ENCODE measurements at regions not wholly inside any gene's neighbourhood (a gene's known extent, or its start where the extent isn't known, plus 50 kb on each side); places are given as distances from the start of the nearest gene placed in this dataset.

GRCh38 chr7:89761173-89761572, 393.1 kb upstream of the STEAP1 start:
- no peak for TF ChIP-seq CTCF (IDR thresholded peaks at IDR 0.05)
- no peak for TF ChIP-seq POLR2A (IDR thresholded peaks at IDR 0.05; ENCODE audit: low read depth)
- TF ChIP-seq EP300 (IDR thresholded peaks at IDR 0.05), result no peak
- no peak for TF ChIP-seq POLR2AphosphoS5 (IDR thresholded peaks at IDR 0.05)

Data from esophagus muscularis mucosa (tissue), 4 donors.